Left ventricle myocardium inferior (tissue), 1 donor: ENCODE measurements at regions not wholly inside any gene's neighbourhood (a gene's known extent, or its start where the extent isn't known, plus 50 kb on each side); places are given as distances from the start of the nearest gene placed in this dataset.
A peak's percentile ranks its signal among the peaks of the same experiment; 100 is the strongest.

Source experiments
- DNase-seq: peaks from one replicate; pipeline ENCODE4 v3.0.0-alpha.2; 2020
- H3K27ac ChIP-seq: fragments of 200-600 bp; replicated peaks from 2 replicates; pipeline ENCODE4 v1.8.0; 2021
- H3K27me3 ChIP-seq: fragments of 200-600 bp; 2 replicates; pipeline ENCODE4 v1.8.0; 2021; ENCODE audit warnings: low read depth
- H3K36me3 ChIP-seq: fragments of 200-600 bp; 2 replicates; pipeline ENCODE4 v1.8.0; 2021
- H3K4me1 ChIP-seq: fragments of 200-600 bp; 2 replicates; pipeline ENCODE4 v1.8.0; 2021
- H3K4me3 ChIP-seq: fragments of 200-600 bp; 2 replicates; pipeline ENCODE4 v1.8.0; 2021; ENCODE audit warnings: mild to moderate bottlenecking, moderate library complexity
- H3K9me3 ChIP-seq: fragments of 200-600 bp; replicated peaks from 2 replicates; pipeline ENCODE4 v1.8.0; 2021
- intact Hi-C: fragments of 100-400 bp; cut with micrococcal nuclease; formaldehyde crosslinking; loops from one replicate; pipeline ENCODE4 v1.11.0; 2022
- TF ChIP-seq, protein P1 (sequence below): fragments of 200-600 bp; IDR thresholded peaks from 2 replicates; pipeline ENCODE4 v1.8.0; 2021; ENCODE audit warnings: antibody characterized with exemption, mild to moderate bottlenecking, borderline replicate concordance
- donor health status: DM: no; HTN: yes; CAD: no; lungs with severe emphysema.

DNA sequence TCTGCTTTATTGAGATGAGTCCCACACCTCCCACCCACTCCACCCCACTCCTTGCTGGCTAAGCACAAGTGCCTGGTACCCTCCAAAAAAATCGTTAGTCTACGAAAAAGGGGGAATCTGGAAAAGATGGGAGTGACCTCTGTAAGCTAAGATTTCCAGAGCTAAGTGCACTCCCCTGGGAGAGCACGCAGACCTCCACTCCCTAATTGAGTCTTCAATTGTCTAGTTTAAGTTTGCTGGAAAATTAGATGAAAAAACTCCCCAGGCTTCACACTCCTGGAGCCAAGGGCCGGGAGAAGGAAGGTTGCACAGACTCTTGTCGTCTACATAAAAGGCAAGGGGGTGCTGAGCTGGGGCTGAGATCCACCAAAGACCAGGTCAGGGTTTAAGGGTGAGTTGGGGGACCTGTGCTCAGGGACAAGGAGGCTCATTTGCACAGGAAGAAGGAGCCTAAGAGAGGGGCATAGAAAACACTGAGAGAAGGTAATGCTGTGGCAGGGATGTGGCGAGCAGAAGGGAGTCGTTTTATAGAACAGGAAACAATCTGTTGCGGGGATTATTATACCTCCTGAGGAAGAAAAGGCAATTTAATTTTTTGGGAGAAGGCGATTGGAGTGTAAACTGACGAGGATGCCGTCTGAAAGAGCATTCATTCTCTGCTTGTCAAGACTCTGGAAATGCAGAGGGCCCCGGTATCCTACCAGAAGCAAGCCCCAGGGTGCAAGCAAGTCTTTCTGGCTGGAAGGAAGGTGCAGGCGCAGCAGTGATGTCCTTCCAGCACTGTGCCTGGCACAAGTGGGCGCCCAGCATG, 126.5 kb upstream of the DLG1 start:
- Histone ChIP-seq H3K4me1 (peaks cover 35% of the 10 kb centered on the region), H3K27ac (no peak overlapping the region), H3K9me3 (no peaks in the 10 kb centered on the region), H3K36me3 (no peaks in the 10 kb centered on the region), H3K4me3 (no peak overlapping the region), H3K27me3 (no peaks in the 10 kb centered on the region)
- no peak for DNase-seq
- TF ChIP-seq, protein P1, sequence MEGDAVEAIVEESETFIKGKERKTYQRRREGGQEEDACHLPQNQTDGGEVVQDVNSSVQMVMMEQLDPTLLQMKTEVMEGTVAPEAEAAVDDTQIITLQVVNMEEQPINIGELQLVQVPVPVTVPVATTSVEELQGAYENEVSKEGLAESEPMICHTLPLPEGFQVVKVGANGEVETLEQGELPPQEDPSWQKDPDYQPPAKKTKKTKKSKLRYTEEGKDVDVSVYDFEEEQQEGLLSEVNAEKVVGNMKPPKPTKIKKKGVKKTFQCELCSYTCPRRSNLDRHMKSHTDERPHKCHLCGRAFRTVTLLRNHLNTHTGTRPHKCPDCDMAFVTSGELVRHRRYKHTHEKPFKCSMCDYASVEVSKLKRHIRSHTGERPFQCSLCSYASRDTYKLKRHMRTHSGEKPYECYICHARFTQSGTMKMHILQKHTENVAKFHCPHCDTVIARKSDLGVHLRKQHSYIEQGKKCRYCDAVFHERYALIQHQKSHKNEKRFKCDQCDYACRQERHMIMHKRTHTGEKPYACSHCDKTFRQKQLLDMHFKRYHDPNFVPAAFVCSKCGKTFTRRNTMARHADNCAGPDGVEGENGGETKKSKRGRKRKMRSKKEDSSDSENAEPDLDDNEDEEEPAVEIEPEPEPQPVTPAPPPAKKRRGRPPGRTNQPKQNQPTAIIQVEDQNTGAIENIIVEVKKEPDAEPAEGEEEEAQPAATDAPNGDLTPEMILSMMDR: no peak
- intact Hi-C loops: no loop called here

DNA sequence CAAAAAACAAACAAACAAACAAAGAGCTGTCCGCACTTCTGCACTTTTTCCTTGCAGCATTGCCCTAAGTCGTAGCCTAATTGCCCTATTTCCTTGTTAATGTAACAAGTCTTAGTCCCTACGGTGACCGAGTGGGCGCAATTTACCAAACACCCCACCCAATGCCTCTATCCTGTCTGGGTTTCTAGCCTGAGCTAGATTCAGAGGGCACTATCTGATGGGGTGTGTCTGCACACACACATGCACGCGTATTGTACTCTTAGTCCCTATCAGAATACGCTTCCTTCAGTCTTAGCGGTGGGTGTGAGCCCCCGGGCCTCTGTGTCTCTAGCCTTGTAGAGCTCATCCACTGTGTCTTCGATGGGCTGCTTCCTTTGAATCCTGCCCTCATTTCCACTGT, 125.9 kb upstream of the DLG1 start:
- no peaks in the 10 kb centered on the region for H3K9me3 ChIP-seq
- no peaks in the 10 kb centered on the region for H3K36me3 ChIP-seq
- TF ChIP-seq, protein P1: no peak
- H3K4me1 ChIP-seq: peaks cover 37% of the 10 kb centered on the region
- H3K27me3 ChIP-seq: no peaks in the 10 kb centered on the region
- intact Hi-C loops: no loop called here
- no peak overlapping the region for H3K4me3 ChIP-seq
- no peak for DNase-seq
- no peak overlapping the region for H3K27ac ChIP-seq

DNA sequence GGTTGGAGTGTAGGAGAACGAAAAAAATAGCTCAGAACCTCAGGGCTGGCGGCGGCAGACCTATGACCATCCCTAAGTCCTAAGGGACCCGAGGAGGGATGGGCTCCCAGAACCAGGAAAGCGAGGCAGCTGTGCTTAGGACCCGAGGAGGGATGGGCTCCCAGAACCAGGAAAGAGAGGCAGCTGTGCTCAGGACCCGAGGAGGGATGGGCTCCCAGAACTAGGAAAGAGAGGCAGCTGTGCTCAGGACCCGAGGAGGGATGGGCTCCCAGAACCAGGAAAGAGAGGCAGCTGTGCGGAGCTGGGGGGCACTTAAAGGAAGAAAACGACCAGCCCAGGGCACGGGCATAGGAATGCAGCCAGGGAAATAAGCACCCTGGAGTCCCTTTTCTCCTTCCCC, 125.0 kb upstream of the DLG1 start:
- no peak for DNase-seq
- H3K27ac ChIP-seq: no peak overlapping the region
- peaks cover 28% of the 10 kb centered on the region for H3K4me1 ChIP-seq
- no peaks in the 10 kb centered on the region for H3K27me3 ChIP-seq
- no peaks in the 10 kb centered on the region for H3K9me3 ChIP-seq
- TF ChIP-seq, protein P1: no peak
- intact Hi-C loops: no loop called here
- no peak overlapping the region for H3K4me3 ChIP-seq
- H3K36me3 ChIP-seq: no peaks in the 10 kb centered on the region

DNA sequence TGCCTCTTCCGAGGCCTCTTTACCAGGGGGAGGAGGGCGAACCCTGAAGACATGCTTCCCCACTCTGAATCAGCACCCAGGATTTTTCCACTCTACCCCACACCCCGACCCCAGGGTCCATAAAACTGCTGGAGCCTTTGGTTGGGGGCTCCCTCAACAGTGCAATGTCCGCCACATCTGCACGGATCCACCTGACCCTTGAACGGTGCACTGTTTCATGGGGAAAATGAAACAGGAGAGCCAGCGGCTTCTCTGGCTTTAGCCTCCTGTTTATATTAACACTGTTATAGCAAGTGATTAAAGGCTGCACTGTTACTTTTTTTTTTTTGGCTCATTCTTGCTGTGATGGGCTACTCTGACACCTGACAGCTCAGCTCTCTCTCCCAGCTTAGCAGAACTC, 124.1 kb upstream of the DLG1 start:
- Histone ChIP-seq H3K27me3 (no peaks in the 10 kb centered on the region), H3K9me3 (no peaks in the 10 kb centered on the region), H3K36me3 (no peaks in the 10 kb centered on the region), H3K4me3 (no peak overlapping the region), H3K4me1 (peaks cover 21% of the 10 kb centered on the region), H3K27ac (no peak overlapping the region)
- TF ChIP-seq, protein P1: no peak
- intact Hi-C loops: no loop called here
- DNase-seq: no peak

DNA sequence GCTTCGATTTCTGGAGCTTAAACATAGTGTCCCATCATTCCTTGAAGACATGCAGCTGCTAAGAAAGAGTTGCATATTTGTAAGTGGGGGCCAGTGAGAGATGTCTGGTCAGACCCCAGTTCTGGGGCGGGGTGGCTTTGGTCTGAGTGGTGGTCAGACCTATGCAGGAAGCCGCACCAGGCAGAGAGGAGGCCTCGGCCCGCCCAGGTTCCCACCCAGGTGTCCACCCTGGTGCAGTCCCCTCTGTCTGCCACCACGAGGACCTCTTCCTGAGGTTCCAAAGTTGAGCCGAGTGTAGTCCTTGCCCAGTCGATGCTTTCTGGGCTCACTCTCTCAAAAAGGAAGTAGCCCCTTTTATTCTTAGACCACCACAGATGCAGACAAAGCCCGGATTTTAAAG, 122.6 kb upstream of the DLG1 start:
- peak overlapping the region; percentile 63 for H3K27ac ChIP-seq
- H3K27me3 ChIP-seq: no peaks in the 10 kb centered on the region
- no peak for DNase-seq
- intact Hi-C loops: no loop called here
- TF ChIP-seq, protein P1: no peak
- peaks cover 21% of the 10 kb centered on the region for H3K4me1 ChIP-seq
- H3K4me3 ChIP-seq: no peak overlapping the region
- H3K36me3 ChIP-seq: no peaks in the 10 kb centered on the region
- no peaks in the 10 kb centered on the region for H3K9me3 ChIP-seq
